Neuronal stem cell (in vitro differentiated cells): ENCODE measurements at regions not wholly inside any gene's neighbourhood (a gene's known extent, or its start where the extent isn't known, plus 50 kb on each side); places are given as distances from the start of the nearest gene placed in this dataset.
"Not testable (repeated sequence)": the region's sequence is repeated elsewhere in the genome, so short reads cannot be mapped to it uniquely, and the experiment has no call there.

ENCODE experiments used
- DNase-seq: peaks from one replicate; pipeline ENCODE4 v3.0.0-alpha.2; 2013; ENCODE audit warnings: low spot score
- H2AFZ ChIP-seq: one replicate; pipeline ENCODE4 v1.6.1; 2013; ENCODE audit warnings: mild to moderate bottlenecking, low read length, inconsistent platforms
- H2AK5ac ChIP-seq: 2 replicates; pipeline ENCODE4 v1.6.1; 2013; ENCODE audit warnings: low read depth, mild to moderate bottlenecking, inconsistent platforms, low read length, moderate library complexity, mixed read lengths
- H2BK120ac ChIP-seq: 2 replicates; pipeline ENCODE4 v1.6.1; 2013; ENCODE audit warnings: low read depth, mild to moderate bottlenecking, inconsistent platforms, low read length, moderate library complexity, mixed read lengths
- H2BK12ac ChIP-seq: one replicate; pipeline ENCODE4 v1.6.1; 2013; ENCODE audit warnings: low read length, inconsistent platforms
- H2BK15ac ChIP-seq: 2 replicates; pipeline ENCODE4 v1.6.1; 2013; ENCODE audit warnings: mild to moderate bottlenecking, low read length, inconsistent platforms, mixed read lengths
- H2BK5ac ChIP-seq: one replicate; pipeline ENCODE4 v1.6.1; 2013; ENCODE audit warnings: inconsistent platforms, mild to moderate bottlenecking, low read length, moderate library complexity
- H3K14ac ChIP-seq: one replicate; pipeline ENCODE4 v1.6.1; 2013; ENCODE audit warnings: low read length, inconsistent platforms
- H3K18ac ChIP-seq: 2 replicates; pipeline ENCODE4 v1.6.1; 2013; ENCODE audit warnings: low read length, inconsistent platforms
- H3K23ac ChIP-seq: 2 replicates; pipeline ENCODE4 v1.6.1; 2013; ENCODE audit warnings: low read depth, mild to moderate bottlenecking, mixed read lengths, low read length, inconsistent platforms; ENCODE audit not compliant: poor library complexity
- H3K27ac ChIP-seq: replicated peaks from 3 replicates; pipeline ENCODE4 v1.5.1; 2013; ENCODE audit warnings: low read length, inconsistent platforms
- H3K27me3 ChIP-seq, 3 experiments: 2 replicates each; pipeline ENCODE4 v1.6.1; 2013; ENCODE audit warnings: low read length in 3 of 3, mild to moderate bottlenecking in 2 of 3, inconsistent platforms in 1 of 3, low read depth in 1 of 3, mixed read lengths in 1 of 3, moderate library complexity in 1 of 3; ENCODE audit not compliant: control insufficient read depth in 3 of 3, insufficient read depth in 3 of 3
- H3K36me3 ChIP-seq, 2 donors: replicated peaks in 1 of 2; 2 replicates each; pipeline ENCODE4 v1.6.1; 2013; ENCODE audit warnings: low read length in 2 of 2; ENCODE audit not compliant: control insufficient read depth in 2 of 2, insufficient read depth in 2 of 2
- H3K4ac ChIP-seq: 2 replicates; pipeline ENCODE4 v1.6.1; 2013; ENCODE audit warnings: inconsistent platforms, mild to moderate bottlenecking, low read length, moderate library complexity
- H3K4me1 ChIP-seq, 2 donors: 1 replicate in 1 of 2; 2 replicates in 1 of 2; pipeline ENCODE4 v1.6.1; 2013; ENCODE audit warnings: low read length in 2 of 2, low read depth in 1 of 2; ENCODE audit not compliant: control insufficient read depth in 2 of 2, insufficient read depth in 1 of 2
- H3K4me2 ChIP-seq: one replicate; pipeline ENCODE4 v1.6.1; 2013; ENCODE audit warnings: mild to moderate bottlenecking, low read length, inconsistent platforms; ENCODE audit not compliant: insufficient read depth, poor library complexity, severe bottlenecking
- H3K4me3 ChIP-seq, 2 donors: 2 replicates each; pipeline ENCODE4 v1.5.1; 2013; ENCODE audit warnings: low read length in 2 of 2, mild to moderate bottlenecking in 2 of 2, inconsistent platforms in 1 of 2, moderate library complexity in 1 of 2
- H3K79me1 ChIP-seq: one replicate; pipeline ENCODE4 v1.6.1; 2013; ENCODE audit warnings: low read depth, mild to moderate bottlenecking, inconsistent platforms, low read length, moderate library complexity
- H3K9ac ChIP-seq: one replicate; pipeline ENCODE4 v1.6.1; 2013; ENCODE audit warnings: mild to moderate bottlenecking, low read depth, low read length, inconsistent platforms; ENCODE audit not compliant: poor library complexity
- H3K9me3 ChIP-seq, 2 donors: replicated peaks in 1 of 2; 2 replicates each; pipeline versions ENCODE3 to v1.6.1; 2013; ENCODE audit warnings: low read length in 2 of 2, mild to moderate bottlenecking in 2 of 2, inconsistent platforms in 1 of 2, low read depth in 1 of 2, mixed read lengths in 1 of 2, moderate library complexity in 1 of 2; ENCODE audit not compliant: control insufficient read depth in 2 of 2, insufficient read depth in 1 of 2
- H4K8ac ChIP-seq: one replicate; pipeline ENCODE4 v1.6.1; 2013; ENCODE audit warnings: low read depth, mild to moderate bottlenecking, inconsistent platforms, low read length, moderate library complexity
- H4K91ac ChIP-seq: one replicate; pipeline ENCODE4 v1.6.1; 2013; ENCODE audit warnings: low read length, low read depth, mild to moderate bottlenecking, inconsistent platforms; ENCODE audit not compliant: poor library complexity
- WGBS, 2 donors: extraction: QIAGEN DNeasy Blood & Tissue Kit; methylation state at CpG; one replicate each; pipeline ENCODE4 v1.1.7; 2013; ENCODE audit warnings: missing lambda C conversion rate in 2 of 2, mixed read lengths in 1 of 2; ENCODE audit not compliant: insufficient read length in 2 of 2, insufficient replicate concordance in 1 of 2; ENCODE audit errors: extremely low coverage in 2 of 2; 5-methylcytosine and 5-hydroxymethylcytosine counted together

DNA sequence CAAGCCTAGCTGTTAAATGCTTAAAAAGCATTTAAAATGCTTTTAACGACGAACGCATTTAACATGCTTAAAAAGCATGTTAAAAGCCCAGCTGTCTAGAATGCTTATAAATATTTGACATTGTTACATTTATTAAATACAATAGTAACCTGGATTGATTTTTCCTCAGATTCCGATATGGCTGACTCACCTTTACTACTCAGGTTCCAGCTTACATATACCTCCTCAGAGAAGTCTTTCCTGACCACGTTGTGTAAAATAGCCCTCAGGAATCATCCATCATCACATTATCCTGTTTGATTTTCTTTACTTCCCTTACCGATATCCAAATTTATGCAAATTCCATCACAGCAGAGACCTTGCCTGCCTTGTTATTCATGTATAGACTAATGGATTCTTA, 51.4 kb downstream of the SLC41A2 start:
- no CpG with 5 or more reads among the region's 6 CpGs for WGBS, 2 donors
- no peak overlapping the region for H4K8ac ChIP-seq
- H3K23ac ChIP-seq, result no peak overlapping the region
- H3K4me2 ChIP-seq, result no peak overlapping the region
- H3K9me3 ChIP-seq, result no peaks in the 10 kb centered on the region
- H2AFZ ChIP-seq, result no peak overlapping the region
- H3K4me3 ChIP-seq, result no peak overlapping the region
- H4K91ac ChIP-seq, result no peak overlapping the region
- no peaks in the 10 kb centered on the region for H3K79me1 ChIP-seq
- no peak overlapping the region for H2BK12ac ChIP-seq
- no peak overlapping the region for H3K18ac ChIP-seq
- no peak overlapping the region for H3K14ac ChIP-seq
- no peak overlapping the region for H3K9ac ChIP-seq
- H3K27me3 ChIP-seq, result no peaks in the 10 kb centered on the region
- H3K4me1 ChIP-seq, result no peaks in the 10 kb centered on the region
- no peak overlapping the region for H2BK120ac ChIP-seq
- no peak for DNase-seq
- H3K27ac ChIP-seq, result no peak overlapping the region
- no peaks in the 10 kb centered on the region for H3K36me3 ChIP-seq
- H2BK15ac ChIP-seq, result no peak overlapping the region
- H2BK5ac ChIP-seq, result no peak overlapping the region
- H3K4ac ChIP-seq, result no peak overlapping the region
- H2AK5ac ChIP-seq, result no peak overlapping the region

DNA sequence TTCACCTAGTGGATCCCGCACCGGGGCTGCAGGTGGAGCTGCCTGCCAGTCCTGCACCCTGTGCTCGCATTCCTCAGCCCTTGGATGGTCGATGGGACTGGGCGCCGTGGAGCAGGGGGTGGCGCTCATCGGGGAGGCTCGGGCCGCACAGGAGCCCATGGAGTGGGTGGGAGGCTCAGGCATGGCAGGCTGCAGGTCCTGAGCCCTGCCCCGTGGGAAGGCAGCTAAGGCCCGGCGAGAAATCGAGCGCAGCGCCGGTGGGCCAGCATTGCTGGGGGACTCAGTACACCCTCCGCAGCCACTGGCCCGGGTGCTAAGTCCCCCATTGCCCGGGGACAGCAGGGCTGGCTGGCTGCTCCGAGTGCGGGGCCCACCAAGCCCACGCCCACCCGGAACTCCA, 52.6 kb downstream of the SLC41A2 start:
- DNase-seq, H3K4me2 ChIP-seq, H3K14ac ChIP-seq, H4K8ac ChIP-seq, H3K79me1 ChIP-seq, H2BK15ac ChIP-seq, H2BK5ac ChIP-seq, H2BK12ac ChIP-seq, H2AFZ ChIP-seq, H3K27me3 ChIP-seq, H3K18ac ChIP-seq, H4K91ac ChIP-seq, H3K9me3 ChIP-seq, H3K4me3 ChIP-seq, H3K4ac ChIP-seq, H3K23ac ChIP-seq, H2AK5ac ChIP-seq, H3K36me3 ChIP-seq, H3K9ac ChIP-seq, H3K27ac ChIP-seq, H2BK120ac ChIP-seq, H3K4me1 ChIP-seq: not testable (repeated sequence)
- no CpG with 5 or more reads among the region's 24 CpGs for WGBS, 2 donors

DNA sequence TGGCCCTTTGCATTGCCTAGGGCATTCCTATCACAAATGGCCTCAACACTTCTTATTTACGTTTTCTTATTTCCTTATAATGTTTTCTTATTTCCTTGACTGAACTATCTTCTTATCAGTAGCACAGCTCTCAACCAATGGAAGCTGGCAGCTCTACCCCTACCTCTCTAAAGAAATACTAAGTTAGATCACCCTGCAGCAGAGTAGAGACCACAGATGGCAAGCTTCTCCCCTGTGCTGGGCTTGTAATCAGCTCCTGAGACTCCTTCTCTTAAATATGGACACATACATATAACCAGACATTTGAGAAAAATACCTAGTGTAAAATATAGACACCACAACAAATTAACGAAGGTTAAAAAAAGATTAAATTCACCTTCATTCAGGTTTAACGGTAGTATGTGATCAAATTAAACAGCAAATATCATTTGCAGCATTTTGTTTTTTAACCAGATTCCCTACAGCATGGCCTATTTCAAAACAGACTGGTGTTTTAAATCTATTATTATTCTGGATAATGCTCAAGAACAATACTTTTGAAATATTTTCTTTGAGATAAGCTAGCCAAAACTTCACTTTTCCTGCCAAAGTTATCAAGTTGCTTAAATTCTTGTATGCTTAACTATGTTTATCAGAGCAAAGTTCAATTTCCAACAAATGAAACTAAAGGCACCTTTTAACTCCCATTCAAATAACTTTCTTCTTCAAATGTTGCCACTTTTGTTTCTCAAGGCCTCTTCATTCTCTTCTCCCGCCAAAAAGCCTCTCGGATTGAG, 54.3 kb downstream of the SLC41A2 start:
- Histone ChIP-seq H3K4me2 (no peak overlapping the region), H2BK5ac (no peak overlapping the region), H2BK15ac (no peak overlapping the region), H2BK12ac (no peak overlapping the region), H3K23ac (no peak overlapping the region), H4K91ac (no peak overlapping the region), H3K27me3 (no peaks in the 10 kb centered on the region), H2AK5ac (no peak overlapping the region), H3K79me1 (no peaks in the 10 kb centered on the region), H4K8ac (no peak overlapping the region), H3K18ac (no peak overlapping the region), H3K4me1 (no peaks in the 10 kb centered on the region), H3K4me3 (no peak overlapping the region), H3K9ac (no peak overlapping the region), H3K4ac (no peak overlapping the region), H2AFZ (no peak overlapping the region), H3K14ac (no peak overlapping the region), H3K9me3 (no peaks in the 10 kb centered on the region), H3K27ac (no peak overlapping the region), H3K36me3 (no peaks in the 10 kb centered on the region), H2BK120ac (no peak overlapping the region)
- no peak for DNase-seq
- WGBS, 2 donors, result 100% methylated on average over 1 of the region's 5 CpGs; no CpG with 5 or more reads in 1 of the 2 donors

DNA sequence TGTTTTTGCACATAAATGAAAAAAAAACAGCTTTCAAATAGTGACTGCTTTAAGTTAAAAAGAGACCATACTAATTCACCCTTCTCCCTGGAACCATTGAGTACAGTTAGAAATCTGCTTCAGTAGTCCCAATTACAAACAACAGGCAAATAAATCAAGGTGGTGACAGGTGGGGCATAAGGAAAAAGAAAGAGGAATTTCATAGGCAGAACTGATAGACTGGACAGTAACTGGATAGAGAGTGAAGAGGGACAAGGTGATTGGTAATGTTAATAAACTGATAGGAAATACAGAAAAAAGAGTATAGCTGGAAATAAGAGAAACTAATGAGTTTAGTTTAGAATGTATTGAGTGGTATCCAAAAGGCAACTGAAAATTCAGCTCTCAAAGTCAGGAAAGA, 56.0 kb downstream of the SLC41A2 start:
- H3K27ac ChIP-seq, result no peak overlapping the region
- no peak overlapping the region for H2AFZ ChIP-seq
- no peak overlapping the region for H2BK5ac ChIP-seq
- H3K9me3 ChIP-seq, result no peaks in the 10 kb centered on the region
- H3K9ac ChIP-seq, result no peak overlapping the region
- no peak overlapping the region for H2BK120ac ChIP-seq
- no peak for DNase-seq
- H3K18ac ChIP-seq, result no peak overlapping the region
- H4K8ac ChIP-seq, result no peak overlapping the region
- H2AK5ac ChIP-seq, result no peak overlapping the region
- no peak overlapping the region for H3K14ac ChIP-seq
- no peaks in the 10 kb centered on the region for H3K4me1 ChIP-seq
- H3K4me3 ChIP-seq, result no peak overlapping the region
- no peak overlapping the region for H2BK12ac ChIP-seq
- no peak overlapping the region for H4K91ac ChIP-seq
- no peak overlapping the region for H3K4me2 ChIP-seq
- H3K27me3 ChIP-seq, result no peaks in the 10 kb centered on the region
- no peak overlapping the region for H3K23ac ChIP-seq
- H3K36me3 ChIP-seq, result no peaks in the 10 kb centered on the region
- no peaks in the 10 kb centered on the region for H3K79me1 ChIP-seq
- H3K4ac ChIP-seq, result no peak overlapping the region
- no peak overlapping the region for H2BK15ac ChIP-seq
